Panc1 (cell line): ENCODE measurements at regions not wholly inside any gene's neighbourhood (a gene's known extent, or its start where the extent isn't known, plus 50 kb on each side); places are given as distances from the start of the nearest gene placed in this dataset.

Source experiments
- ATAC-seq: fragments of 200-7000 bp; cut with Tn5 transposase; 2 replicates; pipeline ENCODE4 v1.9.1; 2020; ENCODE audit warnings: mild to moderate bottlenecking, moderate library complexity
- BruUV-seq: library from RNA; stranded (reverse); fragments of 400-500 nt; replicated peaks from 2 replicates; lab custom pipeline; 2021; lab: Mats Ljungman, UMichigan
- CTCF ChIA-PET: fragments of 300-600 bp; sonication (Branson Sonifier 250); formaldehyde crosslinking; loops from one replicate; lab custom pipeline; 2022; ENCODE audit warnings: antibody characterized with exemption; lab: Charles Lee
- POLR2A ChIA-PET: fragments of 300-600 bp; sonication (Branson Sonifier 250); formaldehyde crosslinking; loops from one replicate; lab custom pipeline; 2022; ENCODE audit warnings: antibody characterized with exemption; lab: Charles Lee
- DNase-seq: peaks from one replicate; pipeline ENCODE4 v3.0.0-alpha.2; 2010; ENCODE audit warnings: low read depth, low spot score
- H3K27ac ChIP-seq: 2 replicates; pipeline ENCODE4 v1.5.1; 2011; ENCODE audit warnings: mild to moderate bottlenecking, low read length, inconsistent platforms
- H3K27me3 ChIP-seq: fragments of 200-500 bp; sonication (Bioruptor generic); 2 replicates; pipeline ENCODE4 v1.6.0; 2014; ENCODE audit warnings: low read length, inconsistent platforms; ENCODE audit not compliant: control insufficient read depth, insufficient read depth
- H3K36me3 ChIP-seq: fragments of 200-500 bp; sonication (Bioruptor generic); 2 replicates; pipeline ENCODE4 v1.5.1; 2014; ENCODE audit warnings: inconsistent platforms, mild to moderate bottlenecking, low read length, moderate library complexity; ENCODE audit not compliant: control insufficient read depth, insufficient read depth
- H3K4me1 ChIP-seq: 2 replicates; pipeline ENCODE4 v1.5.1; 2011; ENCODE audit warnings: inconsistent platforms, mild to moderate bottlenecking, low read length, moderate library complexity; ENCODE audit not compliant: control insufficient read depth, insufficient read depth
- H3K4me3 ChIP-seq, 2 experiments: 2 replicates each; pipeline ENCODE4 v1.5.1; 2011 to 2012; ENCODE audit warnings: low read depth in 2 of 2, low read length in 2 of 2, mild to moderate bottlenecking in 2 of 2, inconsistent platforms in 1 of 2, moderate library complexity in 1 of 2
- H3K9me3 ChIP-seq: fragments of 200-500 bp; sonication (Bioruptor generic); 2 replicates; pipeline ENCODE4 v1.5.1; 2014; ENCODE audit warnings: low read depth, mild to moderate bottlenecking, inconsistent platforms, low read length, moderate library complexity; ENCODE audit not compliant: control insufficient read depth, insufficient read depth
- CTCF ChIP-seq: fragments of 450-650 bp; IDR thresholded peaks from 2 replicates; pipeline ENCODE4 v1.5.1; 2017; ENCODE audit warnings: mild to moderate bottlenecking
- POLR2AphosphoS5 ChIP-seq: IDR thresholded peaks from 2 replicates; pipeline ENCODE4 v1.6.1; 2012; ENCODE audit warnings: mild to moderate bottlenecking, low read depth, low read length, moderate library complexity
- REST ChIP-seq, 2 experiments: IDR thresholded peaks; 2 replicates each; pipeline ENCODE4 v1.6.1; 2011 to 2012; ENCODE audit warnings: low read depth in 2 of 2, control low read depth in 1 of 2, low read length in 1 of 2, mild to moderate bottlenecking in 1 of 2, moderate library complexity in 1 of 2; ENCODE audit not compliant: insufficient read depth in 1 of 2
- SIN3A ChIP-seq: IDR thresholded peaks from 2 replicates; pipeline ENCODE4 v1.6.1; 2012; ENCODE audit warnings: low read depth, mild to moderate bottlenecking, low read length, moderate library complexity, borderline replicate concordance; ENCODE audit not compliant: insufficient read depth
- TCF7L2 ChIP-seq: IDR thresholded peaks from 2 replicates; pipeline ENCODE4 v1.6.1; 2011; ENCODE audit warnings: mild to moderate bottlenecking, low read depth, low read length, inconsistent platforms
- in situ Hi-C: cut with HindIII; loops from 2 replicates; pipeline ENCODE4 v1.10.0; 2016; ENCODE audit warnings: low sequenced_read_pairs, low pct_unique_long_range_greater_than_20kb
- intact Hi-C: fragments of 100-400 bp; cut with micrococcal nuclease; formaldehyde crosslinking; loops from one replicate; pipeline ENCODE4 v1.10.0; 2022; ENCODE audit not compliant: unreplicated experiment

DNA sequence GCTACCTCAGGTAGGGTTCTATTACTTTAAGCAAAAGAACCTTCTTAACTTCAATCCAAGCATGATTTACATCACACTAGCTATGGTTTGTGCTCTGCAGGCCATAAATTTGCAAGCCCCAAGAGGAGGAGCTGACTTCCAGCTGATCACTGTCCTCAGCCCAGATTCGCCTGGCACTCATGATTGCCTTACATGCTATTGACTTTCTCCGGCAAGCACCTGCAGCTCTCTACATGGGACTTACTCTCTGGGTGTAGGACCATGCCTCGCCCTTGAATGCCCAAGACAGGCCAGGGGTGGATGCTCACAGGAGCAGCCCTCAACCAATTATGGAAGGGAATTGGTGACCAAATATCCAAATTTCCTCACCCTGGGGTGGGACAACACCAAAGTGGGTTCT, 99.8 kb downstream of the ESM1 start:
- TF ChIP-seq POLR2AphosphoS5 (no peak), SIN3A (no peak), TCF7L2 (no peak), REST (IDR thresholded peaks at IDR 0.05; ENCODE audit: insufficient read depth in 1 of 2, low read depth in 2 of 2, low read length in 1 of 2) (no peak), CTCF (no peak)
- in situ Hi-C loops (no loop called here), intact Hi-C loops (no loop called here)
- peaks cover 23% of the 10 kb centered on the region for H3K27me3 ChIP-seq
- no peak overlapping the region for H3K27ac ChIP-seq
- H3K36me3 ChIP-seq = no peaks in the 10 kb centered on the region
- H3K9me3 ChIP-seq = no peaks in the 10 kb centered on the region
- CTCF ChIA-PET = no interaction called here
- no peak for ATAC-seq
- no peaks in the 10 kb centered on the region; the same call in 1 of the 2 replicates for H3K4me1 ChIP-seq
- no TSS peak for BruUV-seq
- POLR2A ChIA-PET = no interaction called here
- H3K4me3 ChIP-seq = no peak overlapping the region
- DNase-seq = no peak

DNA sequence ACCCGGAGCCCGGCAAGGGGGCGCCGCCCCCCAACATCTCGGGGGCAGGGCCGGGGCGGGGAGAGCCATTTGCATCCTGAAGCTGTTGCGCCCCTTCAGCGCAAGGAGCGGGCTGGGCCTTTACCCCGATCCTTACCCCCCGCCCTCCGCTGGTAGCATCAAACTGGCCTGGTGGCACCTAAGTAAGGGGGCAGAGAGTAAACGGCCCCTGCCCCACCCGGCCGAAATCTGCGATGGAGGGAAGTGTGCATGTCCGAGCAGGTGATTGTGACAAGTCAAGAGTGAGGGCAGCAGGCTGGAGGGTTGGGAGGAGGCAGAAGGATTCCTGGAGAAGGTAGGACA, 101.2 kb downstream of the ESM1 start:
- DNase-seq = no peak
- Histone ChIP-seq H3K4me1 (no peaks in the 10 kb centered on the region), H3K27me3 (peaks cover 23% of the 10 kb centered on the region), H3K36me3 (no peaks in the 10 kb centered on the region), H3K4me3 (peak overlapping the region in 1 of 2 experiments; percentile 27; a peak in 2 of 4 replicates), H3K9me3 (no peaks in the 10 kb centered on the region), H3K27ac (no peak overlapping the region)
- no TSS peak for BruUV-seq
- ChIA-PET CTCF (no interaction called here), POLR2A (no interaction called here)
- intact Hi-C loops = no loop called here
- in situ Hi-C loops = no loop called here
- TF ChIP-seq TCF7L2 (no peak), POLR2AphosphoS5 (no peak)
- no peak for ATAC-seq

- in situ Hi-C loops = no loop called here
- Histone ChIP-seq H3K27ac (no peak overlapping the region), H3K9me3 (no peaks in the 10 kb centered on the region), H3K4me1 (no peaks in the 10 kb centered on the region), H3K36me3 (no peaks in the 10 kb centered on the region), H3K4me3 (peak overlapping the region; percentile 27 to 39), H3K27me3 (peaks cover 23% of the 10 kb centered on the region)
- DNase-seq = no peak
- peak; percentile 82 for ATAC-seq
- intact Hi-C loops = no loop called here
- ChIA-PET POLR2A (no interaction called here), CTCF (no interaction called here)
- no TSS peak for BruUV-seq
- no peak for TF ChIP-seq TCF7L2
- TF ChIP-seq SIN3A = no peak
- TF ChIP-seq REST (IDR thresholded peaks at IDR 0.05; ENCODE audit: insufficient read depth in 1 of 2, low read depth in 2 of 2, low read length in 1 of 2) = no peak
- TF ChIP-seq POLR2AphosphoS5 = no peak
- no peak for TF ChIP-seq CTCF
Observed at GRCh38 chr5:54883374-54884194, 101.8 kb downstream of the ESM1 start.
